Epithelial cell of proximal tubule (primary cell): ENCODE measurements at regions not wholly inside any gene's neighbourhood (a gene's known extent, or its start where the extent isn't known, plus 50 kb on each side); places are given as distances from the start of the nearest gene placed in this dataset.

Experiments
- DNase-seq: peaks from one replicate; pipeline ENCODE4 v3.0.0-alpha.2; 2011; ENCODE audit warnings: low read depth
- H3K4me3 ChIP-seq: 2 replicates; pipeline ENCODE4 v1.5.1; 2011; ENCODE audit warnings: low read depth, mild to moderate bottlenecking, low read length
- TF ChIP-seq, protein P1 (sequence below): conservative IDR thresholded peaks from 2 replicates; pipeline ENCODE4 v1.5.1; 2012; ENCODE audit warnings: low read depth, mild to moderate bottlenecking, low read length

DNA sequence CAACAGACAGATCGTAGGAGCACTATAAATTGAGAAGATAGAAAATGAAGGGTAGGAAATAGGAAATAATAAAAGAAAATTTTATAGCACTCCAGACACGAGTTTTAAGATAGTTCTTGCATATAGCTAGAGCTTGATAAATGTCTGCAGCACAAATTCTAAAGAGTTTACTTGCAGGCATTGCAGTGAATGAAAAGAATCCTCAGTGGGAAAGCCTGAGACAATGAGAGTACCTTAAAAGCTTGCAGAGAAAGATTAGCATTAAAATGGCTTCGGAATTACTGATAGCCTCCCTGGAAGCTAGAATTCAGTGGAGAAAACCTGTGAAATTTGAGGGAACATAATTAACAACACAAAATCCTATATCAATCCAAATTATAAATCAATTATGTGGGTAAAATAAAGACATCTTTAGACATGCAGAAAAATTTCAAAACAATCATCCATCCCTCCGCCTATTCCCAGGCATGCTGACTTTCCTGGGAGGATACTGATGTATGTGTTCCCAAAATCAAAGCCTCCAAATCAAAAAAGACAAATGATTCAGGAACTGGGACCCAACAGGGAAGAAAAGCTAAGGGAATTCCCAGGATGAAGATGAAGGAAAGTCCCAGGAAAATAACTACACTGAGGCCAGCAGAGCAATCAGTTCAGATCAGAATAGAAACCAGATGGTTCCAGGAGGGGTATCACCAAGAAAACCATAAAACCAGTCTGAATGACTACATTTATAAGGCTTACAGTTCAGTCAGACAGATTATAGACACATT lies 305.9 kb upstream of the USP25 start:
- TF ChIP-seq, protein P1, sequence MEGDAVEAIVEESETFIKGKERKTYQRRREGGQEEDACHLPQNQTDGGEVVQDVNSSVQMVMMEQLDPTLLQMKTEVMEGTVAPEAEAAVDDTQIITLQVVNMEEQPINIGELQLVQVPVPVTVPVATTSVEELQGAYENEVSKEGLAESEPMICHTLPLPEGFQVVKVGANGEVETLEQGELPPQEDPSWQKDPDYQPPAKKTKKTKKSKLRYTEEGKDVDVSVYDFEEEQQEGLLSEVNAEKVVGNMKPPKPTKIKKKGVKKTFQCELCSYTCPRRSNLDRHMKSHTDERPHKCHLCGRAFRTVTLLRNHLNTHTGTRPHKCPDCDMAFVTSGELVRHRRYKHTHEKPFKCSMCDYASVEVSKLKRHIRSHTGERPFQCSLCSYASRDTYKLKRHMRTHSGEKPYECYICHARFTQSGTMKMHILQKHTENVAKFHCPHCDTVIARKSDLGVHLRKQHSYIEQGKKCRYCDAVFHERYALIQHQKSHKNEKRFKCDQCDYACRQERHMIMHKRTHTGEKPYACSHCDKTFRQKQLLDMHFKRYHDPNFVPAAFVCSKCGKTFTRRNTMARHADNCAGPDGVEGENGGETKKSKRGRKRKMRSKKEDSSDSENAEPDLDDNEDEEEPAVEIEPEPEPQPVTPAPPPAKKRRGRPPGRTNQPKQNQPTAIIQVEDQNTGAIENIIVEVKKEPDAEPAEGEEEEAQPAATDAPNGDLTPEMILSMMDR, result no peak
- DNase-seq, result no peak
- no peak overlapping the region for H3K4me3 ChIP-seq

DNA sequence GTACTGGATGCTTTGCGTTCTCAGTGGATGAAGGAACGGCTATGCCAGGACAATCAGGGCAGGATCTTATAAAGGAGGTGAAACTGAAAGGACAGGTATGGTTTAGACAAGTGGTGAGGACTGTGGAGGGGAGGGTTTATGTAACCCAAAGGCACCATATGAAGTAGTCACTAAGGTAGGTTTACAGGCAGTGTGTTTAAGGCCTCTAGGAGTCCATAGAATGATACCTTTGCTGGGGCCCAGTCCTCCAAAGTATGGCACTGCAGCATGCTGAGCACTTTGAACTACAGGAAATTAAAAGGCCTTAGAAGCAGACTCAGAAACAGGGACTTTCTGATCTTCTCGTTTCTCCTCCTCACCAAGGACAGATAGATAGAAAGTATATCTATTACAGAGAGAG lies 304.7 kb upstream of the USP25 start:
- H3K4me3 ChIP-seq, result no peak overlapping the region
- TF ChIP-seq, protein P1, result no peak
- DNase-seq, result no peak

- TF ChIP-seq, protein P1, result no peak
- no peak overlapping the region for H3K4me3 ChIP-seq
- no peak for DNase-seq
Measured at GRCh38 chr21:15430023-15430422, 299.8 kb upstream of the USP25 start.

DNA sequence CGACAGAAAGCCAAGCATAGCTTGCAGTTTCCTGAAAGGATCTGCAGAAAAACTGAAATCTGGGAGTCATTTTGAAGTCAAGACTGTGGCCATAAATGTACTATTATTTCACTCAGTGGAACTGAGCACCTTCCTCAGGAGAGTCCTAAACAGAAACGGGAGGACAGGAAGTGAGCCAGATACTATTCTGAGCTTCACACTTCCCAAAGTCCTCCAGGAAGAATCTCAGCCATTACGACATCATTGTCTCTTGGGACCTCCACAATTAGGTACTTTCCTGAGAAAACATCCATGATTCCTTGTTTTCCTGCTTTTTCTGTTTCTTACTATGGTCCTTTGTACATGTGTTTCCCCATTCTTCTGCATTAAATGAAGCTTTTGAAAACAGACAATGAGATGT lies 299.2 kb upstream of the USP25 start:
- no peak for DNase-seq
- TF ChIP-seq, protein P1, result no peak
- no peak overlapping the region for H3K4me3 ChIP-seq

- TF ChIP-seq, protein P1, result no peak
- no peak for DNase-seq
- H3K4me3 ChIP-seq, result no peak overlapping the region
Measured at GRCh38 chr21:15431053-15431452, 298.7 kb upstream of the USP25 start.

DNA sequence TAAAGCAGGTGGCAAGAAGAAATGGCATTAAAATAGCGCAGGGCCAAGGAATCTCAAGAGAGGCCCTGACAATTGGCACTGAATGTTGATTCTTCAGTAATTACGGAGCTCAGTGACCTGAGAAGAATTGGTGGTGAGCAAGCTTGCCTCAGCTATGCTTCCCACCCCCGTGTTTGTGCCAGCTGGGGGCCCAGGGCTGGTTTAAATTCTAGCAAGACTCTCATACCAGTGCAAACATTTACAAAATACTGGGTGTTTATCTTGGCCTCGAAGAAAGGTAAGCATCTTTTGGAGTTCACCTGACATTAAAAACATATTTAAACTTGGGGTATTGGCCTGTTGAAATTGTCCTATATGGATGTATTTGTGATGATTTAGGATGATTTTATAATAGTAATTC lies 296.7 kb upstream of the USP25 start:
- H3K4me3 ChIP-seq, result no peak overlapping the region
- DNase-seq, result no peak
- TF ChIP-seq, protein P1, result no peak
